Gastroesophageal sphincter (tissue), 4 donors: ENCODE measurements at regions not wholly inside any gene's neighbourhood (a gene's known extent, or its start where the extent isn't known, plus 50 kb on each side); places are given as distances from the start of the nearest gene placed in this dataset.

Source experiments
- ATAC-seq: fragments of 150-250 bp; one replicate; pipeline ENCODE4 v1.9.1; 2016; ENCODE audit warnings: mild to moderate bottlenecking, moderate library complexity
- H3K27ac ChIP-seq, 4 donors: fragments of 200-600 bp; sonication (generic) in 3 of 4; 1 replicate in 3 of 4; 2 replicates in 1 of 4; pipeline ENCODE4 v1.5.1; 2016 to 2019
- H3K27me3 ChIP-seq: fragments of 200-600 bp; sonication (generic); one replicate; pipeline ENCODE4 v1.5.1; 2019
- H3K36me3 ChIP-seq, 2 donors: fragments of 200-600 bp; sonication (generic); one replicate each; pipeline ENCODE4 v1.5.1; 2019; ENCODE audit warnings: control low read depth in 1 of 2
- H3K4me1 ChIP-seq, 3 donors: fragments of 200-600 bp; sonication (generic); 1 replicate in 2 of 3; 2 replicates in 1 of 3; pipeline ENCODE4 v1.5.1; 2016 to 2019; ENCODE audit warnings: control low read depth in 2 of 3
- H3K4me3 ChIP-seq, 2 donors: fragments of 200-600 bp; sonication (generic); one replicate each; pipeline ENCODE4 v1.5.1; 2019; ENCODE audit warnings: mild to moderate bottlenecking in 1 of 2, moderate library complexity in 1 of 2
- H3K9me3 ChIP-seq, 3 donors: fragments of 200-600 bp; sonication (generic); one replicate each; pipeline ENCODE4 v1.5.1; 2017 to 2019; ENCODE audit warnings: control low read depth in 2 of 3
- EP300 ChIP-seq: sonication (generic); formaldehyde crosslinking; IDR thresholded peaks from one replicate; pipeline ENCODE4 v1.6.1; 2017; ENCODE audit warnings: antibody characterized with exemption, mild to moderate bottlenecking
- POLR2A ChIP-seq, 2 donors: fragments of 450-650 bp; IDR thresholded peaks; one replicate each; pipeline ENCODE4 v1.6.1; 2017; ENCODE audit warnings: antibody characterized with exemption in 2 of 2, mild to moderate bottlenecking in 2 of 2, moderate library complexity in 1 of 2
- POLR2AphosphoS5 ChIP-seq: sonication (generic); formaldehyde crosslinking; IDR thresholded peaks from one replicate; pipeline ENCODE4 v1.6.1; 2017; ENCODE audit warnings: antibody characterized with exemption
- WGBS, 2 donors: methylation state at CpG; one replicate each; pipeline ENCODE4 v1.1.5; 2018; ENCODE audit warnings: low coverage in 1 of 2; 5-methylcytosine and 5-hydroxymethylcytosine counted together
- TF ChIP-seq, protein P1 (sequence below), 4 experiments: fragments of 200-600 bp in 2 of 4; fragments of 450-650 bp in 2 of 4; sonication (generic) in 1 of 4; IDR thresholded peaks; one replicate each; pipeline ENCODE4 v1.5.1; 2017 to 2019; ENCODE audit warnings: antibody characterized with exemption in 4 of 4, mild to moderate bottlenecking in 2 of 4, moderate library complexity in 2 of 4

DNA sequence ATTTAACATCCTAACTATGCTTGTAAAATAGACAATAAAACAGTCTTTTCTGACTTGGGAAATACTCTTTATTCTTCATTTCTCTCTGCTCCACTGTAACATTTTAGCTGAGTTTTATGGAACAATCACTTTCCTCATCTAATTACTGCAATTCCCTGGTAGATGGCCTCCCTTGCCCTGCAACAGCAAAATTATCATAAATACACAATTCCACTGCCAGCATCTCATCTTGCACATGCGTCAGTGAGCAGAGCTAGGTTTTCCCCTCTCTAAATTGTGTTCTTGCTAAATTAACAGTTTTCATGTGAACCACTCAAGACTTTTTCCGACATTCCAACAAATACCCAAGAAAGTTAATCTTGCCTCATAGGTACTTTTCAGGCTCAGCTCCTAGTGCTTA is 920.9 kb upstream of the GOT2 start:
- ATAC-seq, result no peak
- TF ChIP-seq EP300 (no peak), POLR2A (IDR thresholded peaks at IDR 0.05) (no peak), POLR2AphosphoS5 (no peak)
- TF ChIP-seq, protein P1, sequence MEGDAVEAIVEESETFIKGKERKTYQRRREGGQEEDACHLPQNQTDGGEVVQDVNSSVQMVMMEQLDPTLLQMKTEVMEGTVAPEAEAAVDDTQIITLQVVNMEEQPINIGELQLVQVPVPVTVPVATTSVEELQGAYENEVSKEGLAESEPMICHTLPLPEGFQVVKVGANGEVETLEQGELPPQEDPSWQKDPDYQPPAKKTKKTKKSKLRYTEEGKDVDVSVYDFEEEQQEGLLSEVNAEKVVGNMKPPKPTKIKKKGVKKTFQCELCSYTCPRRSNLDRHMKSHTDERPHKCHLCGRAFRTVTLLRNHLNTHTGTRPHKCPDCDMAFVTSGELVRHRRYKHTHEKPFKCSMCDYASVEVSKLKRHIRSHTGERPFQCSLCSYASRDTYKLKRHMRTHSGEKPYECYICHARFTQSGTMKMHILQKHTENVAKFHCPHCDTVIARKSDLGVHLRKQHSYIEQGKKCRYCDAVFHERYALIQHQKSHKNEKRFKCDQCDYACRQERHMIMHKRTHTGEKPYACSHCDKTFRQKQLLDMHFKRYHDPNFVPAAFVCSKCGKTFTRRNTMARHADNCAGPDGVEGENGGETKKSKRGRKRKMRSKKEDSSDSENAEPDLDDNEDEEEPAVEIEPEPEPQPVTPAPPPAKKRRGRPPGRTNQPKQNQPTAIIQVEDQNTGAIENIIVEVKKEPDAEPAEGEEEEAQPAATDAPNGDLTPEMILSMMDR (IDR thresholded peaks at IDR 0.05), result no peak
- Histone ChIP-seq H3K36me3 (no peaks in the 10 kb centered on the region), H3K4me1 (peaks cover 0 to 20% (median 5%) of the 10 kb centered on the region in 3 donors), H3K27ac (peak overlapping the region in 1 of 4 donors; percentile 27), H3K9me3 (peaks cover 0 to under 1% (median 0%) of the 10 kb centered on the region in 3 donors), H3K4me3 (no peak overlapping the region), H3K27me3 (no peaks in the 10 kb centered on the region)
- WGBS, 2 donors, result 51 to 71% methylated on average over 2 of the region's 2 CpGs

- Histone ChIP-seq H3K4me3 (no peak overlapping the region), H3K4me1 (peaks cover 0 to 20% (median 5%) of the 10 kb centered on the region in 3 donors), H3K9me3 (peaks cover 0 to 5% (median 0%) of the 10 kb centered on the region in 3 donors), H3K36me3 (no peaks in the 10 kb centered on the region), H3K27ac (peak overlapping the region in 2 of 4 donors; percentile 27 to 33), H3K27me3 (no peaks in the 10 kb centered on the region)
- 25 to 36% methylated on average over 1 of the region's 1 CpG for WGBS, 2 donors
- no peak for TF ChIP-seq POLR2A (IDR thresholded peaks at IDR 0.05)
- no peak for TF ChIP-seq POLR2AphosphoS5
- no peak for TF ChIP-seq EP300
- TF ChIP-seq, protein P1 (IDR thresholded peaks at IDR 0.05), result no peak
- ATAC-seq, result no peak
These were observed 920.3 kb upstream of the GOT2 start for GRCh38 chr16:59654455-59654854.

DNA sequence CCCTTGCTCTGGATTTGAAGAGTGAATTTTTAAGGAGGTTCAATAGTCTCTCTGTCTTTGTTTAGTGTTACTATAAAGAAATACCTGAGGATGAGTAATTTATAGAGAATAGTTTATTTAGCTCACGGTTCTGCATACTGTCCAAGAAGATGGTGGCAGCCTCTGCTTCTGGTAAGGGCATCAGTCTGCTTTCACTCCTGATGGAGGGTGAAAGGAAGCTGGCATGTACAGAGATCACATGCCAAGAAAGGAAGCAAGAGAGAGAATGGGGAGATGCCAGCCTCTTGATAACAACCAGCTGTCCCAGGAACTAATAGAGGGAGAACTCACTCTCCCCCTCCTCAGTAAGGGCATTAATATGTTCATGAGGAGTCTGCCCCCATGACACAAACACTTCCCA is 917.5 kb upstream of the GOT2 start:
- H3K9me3 ChIP-seq, result peaks cover 0 to 5% (median 0%) of the 10 kb centered on the region in 3 donors
- H3K4me3 ChIP-seq, result no peak overlapping the region
- no peaks in the 10 kb centered on the region for H3K36me3 ChIP-seq
- H3K27me3 ChIP-seq, result no peaks in the 10 kb centered on the region
- ATAC-seq, result no peak
- 0 to 43% methylated on average over 1 of the region's 1 CpG for WGBS, 2 donors
- H3K4me1 ChIP-seq, result peaks cover 0 to 20% (median 5%) of the 10 kb centered on the region in 3 donors
- no peak for TF ChIP-seq POLR2A (IDR thresholded peaks at IDR 0.05)
- TF ChIP-seq POLR2AphosphoS5, result no peak
- TF ChIP-seq EP300, result no peak
- TF ChIP-seq, protein P1 (IDR thresholded peaks at IDR 0.05), result no peak
- H3K27ac ChIP-seq, result no peak overlapping the region

DNA sequence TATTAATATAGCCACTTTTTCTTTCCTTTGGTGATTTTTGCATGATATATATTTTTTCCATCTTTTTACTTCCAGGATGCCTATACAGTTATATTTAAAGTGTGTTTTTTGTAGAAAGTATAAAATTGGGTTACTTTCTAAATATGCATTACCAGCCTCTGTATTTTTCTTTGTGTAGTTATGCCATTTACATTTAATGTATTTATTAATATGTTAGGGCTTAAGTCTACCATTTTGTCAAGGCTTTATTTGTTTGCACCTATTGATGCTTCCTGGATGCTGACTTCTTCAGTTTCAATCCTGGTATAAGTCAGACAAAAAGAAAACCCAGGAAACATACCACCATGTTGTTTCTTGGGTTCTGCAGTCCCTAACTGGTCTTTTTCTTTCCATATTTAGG is 911.1 kb upstream of the GOT2 start:
- H3K27me3 ChIP-seq, result no peaks in the 10 kb centered on the region
- TF ChIP-seq, protein P1 (IDR thresholded peaks at IDR 0.05), result no peak
- TF ChIP-seq POLR2A (IDR thresholded peaks at IDR 0.05), result no peak
- no peak for TF ChIP-seq EP300
- no peak for TF ChIP-seq POLR2AphosphoS5
- H3K4me1 ChIP-seq, result no peaks in the 10 kb centered on the region
- ATAC-seq, result no peak
- no peak overlapping the region for H3K27ac ChIP-seq
- peaks cover 0 to 12% (median 0%) of the 10 kb centered on the region in 3 donors for H3K9me3 ChIP-seq
- no peaks in the 10 kb centered on the region for H3K36me3 ChIP-seq
- H3K4me3 ChIP-seq, result no peak overlapping the region

DNA sequence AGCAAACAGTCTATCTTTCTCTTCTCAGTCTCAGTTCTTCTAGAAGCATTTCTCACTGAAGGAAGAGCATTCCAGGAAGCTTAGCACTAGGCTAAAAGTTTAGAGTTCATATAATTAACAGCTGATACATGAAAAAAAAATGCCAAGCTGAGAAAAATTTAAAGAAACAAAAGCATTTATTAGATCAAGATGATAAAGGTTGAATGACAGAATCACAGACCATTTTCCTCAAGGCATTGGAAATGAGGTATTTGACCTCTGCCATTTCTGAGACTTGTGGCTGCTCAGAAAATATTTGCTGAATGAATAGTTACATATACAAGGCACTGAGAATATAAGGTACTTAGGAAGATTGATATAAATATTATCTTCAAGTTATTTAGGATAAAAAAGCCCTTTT is 901.6 kb upstream of the GOT2 start:
- Histone ChIP-seq H3K27ac (peak overlapping the region in 1 of 4 donors; percentile 75), H3K9me3 (no peaks in the 10 kb centered on the region), H3K4me1 (peaks cover 3 to 32% (median 9%) of the 10 kb centered on the region in 3 donors), H3K36me3 (no peaks in the 10 kb centered on the region), H3K27me3 (no peaks in the 10 kb centered on the region), H3K4me3 (no peak overlapping the region)
- TF ChIP-seq POLR2AphosphoS5 (no peak), EP300 (no peak)
- no peak for ATAC-seq
